Vagina (tissue), 2 donors: ENCODE measurements at regions not wholly inside any gene's neighbourhood (a gene's known extent, or its start where the extent isn't known, plus 50 kb on each side); places are given as distances from the start of the nearest gene placed in this dataset.
A peak's percentile ranks its signal among the peaks of the same experiment; 100 is the strongest.

Source experiments
- DNase-seq, 2 donors: peaks; one replicate each; pipeline ENCODE4 v3.0.0-alpha.2; 2017; ENCODE audit errors: extremely low spot score in 2 of 2
- H3K27ac ChIP-seq: fragments of 200-600 bp; sonication (generic); one replicate; pipeline ENCODE4 v1.5.1; 2019
- H3K27me3 ChIP-seq: fragments of 200-600 bp; sonication (generic); one replicate; pipeline ENCODE4 v1.5.1; 2019
- H3K36me3 ChIP-seq, 2 donors: fragments of 200-600 bp; sonication (generic); one replicate each; pipeline ENCODE4 v1.5.1; 2017 to 2019
- H3K4me1 ChIP-seq: fragments of 200-600 bp; sonication (generic); one replicate; pipeline ENCODE4 v1.5.1; 2019
- H3K4me3 ChIP-seq, 2 donors: fragments of 200-600 bp; sonication (generic); 1 replicate in 1 of 2; 2 replicates in 1 of 2; pipeline ENCODE4 v1.5.1; 2016 to 2019
- H3K9me3 ChIP-seq: fragments of 200-600 bp; sonication (generic); one replicate; pipeline ENCODE4 v1.5.1; 2019
- POLR2A ChIP-seq, 2 donors: fragments of 450-650 bp; IDR thresholded peaks; one replicate each; pipeline ENCODE4 v1.6.1; 2017; ENCODE audit warnings: antibody characterized with exemption in 2 of 2, mild to moderate bottlenecking in 2 of 2, moderate library complexity in 2 of 2
- POLR2AphosphoS5 ChIP-seq, 2 donors: sonication (generic); formaldehyde crosslinking; IDR thresholded peaks; one replicate each; pipeline ENCODE4 v1.9.0; 2017; ENCODE audit warnings: antibody characterized with exemption in 2 of 2, mild to moderate bottlenecking in 2 of 2, low read depth in 1 of 2; ENCODE audit not compliant: insufficient read depth in 1 of 2
- intact Hi-C: fragments of 100-400 bp; cut with DNase I; formaldehyde crosslinking; loops from one replicate; pipeline ENCODE4 v1.15.1; 2023
- TF ChIP-seq, protein P1 (sequence below), 3 experiments: fragments of 450-650 bp in 2 of 3; fragments of 200-600 bp in 1 of 3; sonication (generic) in 1 of 3; IDR thresholded peaks; one replicate each; pipeline ENCODE4 v1.5.1; 2017 to 2019; ENCODE audit warnings: antibody characterized with exemption in 3 of 3, mild to moderate bottlenecking in 2 of 3, moderate library complexity in 2 of 3

DNA sequence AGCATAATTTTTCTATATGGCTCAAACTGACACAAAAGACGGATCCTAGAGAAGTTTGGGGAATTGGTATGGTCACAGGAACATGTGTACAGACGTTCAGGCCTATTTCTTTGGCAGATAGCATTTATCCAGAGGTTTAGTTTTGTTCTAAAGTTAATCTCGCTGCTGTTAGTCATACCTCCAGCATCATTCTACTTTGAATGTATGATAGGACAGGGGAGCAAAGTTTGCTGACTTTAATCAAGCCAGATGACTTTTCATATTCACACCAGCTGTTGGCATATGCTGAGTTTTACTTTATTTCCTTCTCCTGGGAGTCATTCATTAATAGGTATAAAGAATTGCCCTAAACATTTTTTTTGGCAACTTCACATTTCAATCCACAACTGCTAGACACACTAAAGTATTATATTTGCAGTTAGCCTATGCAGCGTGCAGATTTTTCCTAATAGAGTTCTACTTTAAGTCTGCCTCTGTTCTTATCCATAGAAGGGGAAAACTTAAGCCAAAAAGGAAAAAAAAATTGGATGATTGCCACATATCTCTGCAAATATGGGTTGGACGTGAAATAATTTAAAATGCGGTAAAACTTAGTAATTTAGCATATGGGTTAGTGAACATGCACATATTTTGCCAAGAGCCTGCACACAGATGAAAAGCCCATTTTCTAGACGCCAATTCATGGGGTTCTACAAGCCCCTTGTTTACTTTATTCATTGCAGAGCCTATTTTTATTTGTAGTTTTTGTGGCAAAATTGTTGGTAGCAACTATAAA lies 213.1 kb downstream of the C7orf25 start:
- Histone ChIP-seq H3K4me3 (no peak overlapping the region), H3K4me1 (peaks cover 26% of the 10 kb centered on the region), H3K9me3 (no peaks in the 10 kb centered on the region), H3K36me3 (no peaks in the 10 kb centered on the region), H3K27ac (no peak overlapping the region), H3K27me3 (no peaks in the 10 kb centered on the region)
- no peak for DNase-seq
- TF ChIP-seq POLR2A (IDR thresholded peaks at IDR 0.05) (no peak), POLR2AphosphoS5 (IDR thresholded peaks at IDR 0.05; ENCODE audit: insufficient read depth in 1 of 2, low read depth in 1 of 2) (no peak)
- TF ChIP-seq, protein P1, sequence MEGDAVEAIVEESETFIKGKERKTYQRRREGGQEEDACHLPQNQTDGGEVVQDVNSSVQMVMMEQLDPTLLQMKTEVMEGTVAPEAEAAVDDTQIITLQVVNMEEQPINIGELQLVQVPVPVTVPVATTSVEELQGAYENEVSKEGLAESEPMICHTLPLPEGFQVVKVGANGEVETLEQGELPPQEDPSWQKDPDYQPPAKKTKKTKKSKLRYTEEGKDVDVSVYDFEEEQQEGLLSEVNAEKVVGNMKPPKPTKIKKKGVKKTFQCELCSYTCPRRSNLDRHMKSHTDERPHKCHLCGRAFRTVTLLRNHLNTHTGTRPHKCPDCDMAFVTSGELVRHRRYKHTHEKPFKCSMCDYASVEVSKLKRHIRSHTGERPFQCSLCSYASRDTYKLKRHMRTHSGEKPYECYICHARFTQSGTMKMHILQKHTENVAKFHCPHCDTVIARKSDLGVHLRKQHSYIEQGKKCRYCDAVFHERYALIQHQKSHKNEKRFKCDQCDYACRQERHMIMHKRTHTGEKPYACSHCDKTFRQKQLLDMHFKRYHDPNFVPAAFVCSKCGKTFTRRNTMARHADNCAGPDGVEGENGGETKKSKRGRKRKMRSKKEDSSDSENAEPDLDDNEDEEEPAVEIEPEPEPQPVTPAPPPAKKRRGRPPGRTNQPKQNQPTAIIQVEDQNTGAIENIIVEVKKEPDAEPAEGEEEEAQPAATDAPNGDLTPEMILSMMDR (IDR thresholded peaks at IDR 0.05) = no peak
- intact Hi-C loops = no loop called here

DNA sequence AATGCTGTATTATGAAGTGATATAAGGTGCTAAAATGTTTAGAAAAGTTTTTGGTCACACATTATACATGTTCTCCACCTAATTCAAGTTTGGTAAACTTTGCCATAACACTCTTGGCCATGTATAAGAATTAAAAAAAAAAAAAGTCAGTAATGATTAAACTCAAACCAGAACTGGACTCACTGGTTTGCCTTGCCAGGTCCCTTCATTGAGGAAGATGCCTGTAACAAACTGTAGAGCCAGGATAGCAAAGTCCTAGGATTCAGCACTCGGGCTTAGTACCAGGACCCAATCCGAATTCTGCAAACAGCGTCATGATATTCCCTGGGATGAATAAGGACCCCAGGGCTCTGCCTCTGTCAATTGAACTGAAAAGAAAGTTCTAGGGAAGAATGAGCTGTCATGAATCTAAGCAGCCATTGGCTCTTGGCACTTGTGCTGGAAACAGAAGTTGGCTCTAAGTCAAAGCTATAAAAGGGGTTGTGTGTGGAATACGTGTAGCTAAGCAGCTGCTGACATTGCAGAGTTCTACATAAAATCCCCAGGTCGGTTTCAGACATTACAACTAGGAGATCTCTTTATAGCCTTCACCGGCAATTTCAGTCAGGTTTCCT lies 216.9 kb downstream of the C7orf25 start:
- DNase-seq = no peak
- intact Hi-C loops = no loop called here
- H3K27me3 ChIP-seq = no peaks in the 10 kb centered on the region
- peaks cover 26% of the 10 kb centered on the region for H3K4me1 ChIP-seq
- TF ChIP-seq POLR2A (IDR thresholded peaks at IDR 0.05) (no peak), POLR2AphosphoS5 (IDR thresholded peaks at IDR 0.05; ENCODE audit: insufficient read depth in 1 of 2, low read depth in 1 of 2) (peak in 1 of 2 donors; percentile 55)
- TF ChIP-seq, protein P1 (IDR thresholded peaks at IDR 0.05) = no peak
- no peak overlapping the region for H3K4me3 ChIP-seq
- H3K9me3 ChIP-seq = no peaks in the 10 kb centered on the region
- H3K27ac ChIP-seq = no peak overlapping the region
- H3K36me3 ChIP-seq = no peaks in the 10 kb centered on the region

DNA sequence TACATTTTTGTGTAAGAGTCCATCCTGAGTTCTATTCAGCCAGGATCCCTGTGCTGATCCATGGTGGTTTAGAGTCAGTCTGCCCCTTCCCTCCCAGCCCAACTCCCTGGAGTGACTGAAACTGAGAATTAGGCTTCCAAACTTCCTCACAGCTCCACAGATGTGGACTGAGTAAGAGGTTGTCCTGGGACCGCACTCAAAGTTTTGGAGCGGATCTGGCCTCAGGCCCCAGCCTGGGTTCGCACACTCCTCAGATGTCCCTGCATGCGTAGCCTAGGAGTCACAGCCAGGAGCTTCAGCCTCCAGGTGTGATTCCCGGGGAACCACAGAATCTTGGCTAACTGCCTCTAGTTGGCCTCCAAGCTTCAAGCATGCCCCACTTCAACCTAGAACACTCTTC lies 218.1 kb downstream of the C7orf25 start:
- H3K27me3 ChIP-seq = no peaks in the 10 kb centered on the region
- DNase-seq = no peak
- intact Hi-C loops = no loop called here
- H3K27ac ChIP-seq = no peak overlapping the region
- H3K4me1 ChIP-seq = peaks cover 17% of the 10 kb centered on the region
- no peaks in the 10 kb centered on the region for H3K9me3 ChIP-seq
- TF ChIP-seq, protein P1 (IDR thresholded peaks at IDR 0.05) = no peak
- TF ChIP-seq POLR2AphosphoS5 (IDR thresholded peaks at IDR 0.05; ENCODE audit: insufficient read depth in 1 of 2, low read depth in 1 of 2) = no peak
- TF ChIP-seq POLR2A (IDR thresholded peaks at IDR 0.05) = no peak
- no peaks in the 10 kb centered on the region for H3K36me3 ChIP-seq
- H3K4me3 ChIP-seq = no peak overlapping the region

DNA sequence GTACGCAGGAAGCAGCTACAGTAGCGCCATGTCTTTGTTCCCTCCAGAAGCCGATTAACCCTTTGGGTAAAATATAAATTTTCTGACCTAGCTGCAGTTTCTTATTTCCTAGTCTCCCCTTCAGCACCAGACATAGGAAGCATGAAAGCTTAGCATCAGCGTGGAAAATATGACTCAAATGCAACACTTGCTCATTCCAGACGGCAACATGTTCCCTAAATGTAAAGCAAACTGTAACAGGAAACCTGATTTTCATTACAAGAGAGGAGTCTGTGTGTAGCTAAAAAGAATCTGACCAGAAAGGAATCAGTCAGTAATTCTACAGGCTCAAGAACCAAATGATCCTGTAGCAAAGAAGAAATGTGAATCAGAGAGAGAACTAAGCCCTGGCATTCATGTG lies 219.2 kb downstream of the C7orf25 start:
- no peak for DNase-seq
- peaks cover 15% of the 10 kb centered on the region for H3K4me1 ChIP-seq
- intact Hi-C loops = no loop called here
- TF ChIP-seq, protein P1 (IDR thresholded peaks at IDR 0.05) = no peak
- TF ChIP-seq POLR2AphosphoS5 (IDR thresholded peaks at IDR 0.05; ENCODE audit: insufficient read depth in 1 of 2, low read depth in 1 of 2) = no peak
- TF ChIP-seq POLR2A (IDR thresholded peaks at IDR 0.05) = no peak
- no peak overlapping the region for H3K27ac ChIP-seq
- H3K36me3 ChIP-seq = no peaks in the 10 kb centered on the region
- no peaks in the 10 kb centered on the region for H3K9me3 ChIP-seq
- H3K27me3 ChIP-seq = no peaks in the 10 kb centered on the region
- no peak overlapping the region for H3K4me3 ChIP-seq
